GM12878 (cell line): ENCODE measurements at regions not wholly inside any gene's neighbourhood (a gene's known extent, or its start where the extent isn't known, plus 50 kb on each side); places are given as distances from the start of the nearest gene placed in this dataset.

Experiments used
- ATAC-seq: fragments of 200-7000 bp; cut with Tn5 transposase; 3 replicates; pipeline ENCODE4 v1.9.1; 2020; ENCODE audit warnings: mild to moderate bottlenecking, moderate library complexity
- BruUV-seq: library from RNA; stranded (reverse); fragments of 400-500 nt; replicated peaks from 2 replicates; lab custom pipeline; 2021; lab: Mats Ljungman, UMichigan
- CTCF ChIA-PET: fragments of 300-600 bp; sonication (Branson Sonifier 250); formaldehyde crosslinking; extraction: SDS; loops from one replicate; lab custom pipeline; 2021; ENCODE audit warnings: inconsistent platforms; lab: Yijun Ruan, JAX
- POLR2A ChIA-PET: fragments of 350-600 bp; formaldehyde crosslinking; extraction: SDS; loops from one replicate; lab custom pipeline; 2021; ENCODE audit warnings: inconsistent platforms; lab: Charles Lee
- RAD21 ChIA-PET: fragments of 300-600 bp; sonication (Branson Sonifier 250); formaldehyde crosslinking; loops from one replicate; lab custom pipeline; 2023; ENCODE audit warnings: antibody characterized with exemption; ENCODE audit not compliant: unreplicated experiment; lab: Charles Lee
- SMC1A ChIA-PET: fragments of 300-600 bp; sonication (Branson Sonifier 250); formaldehyde crosslinking; loops from one replicate; lab custom pipeline; 2023; ENCODE audit not compliant: unreplicated experiment, uncharacterized antibody; lab: Charles Lee
- DNase-seq: peaks from one replicate; pipeline ENCODE4 v3.0.0-alpha.2; 2011; ENCODE audit warnings: low read depth, low spot score
- FAIRE-seq: peaks from 3 replicates; lab custom pipeline; 2011; peaks lifted over from hg19 to GRCh38; lab: Jason Lieb, UNC
- H2AFZ ChIP-seq: 2 replicates; pipeline ENCODE4 v1.6.0; 2011; ENCODE audit warnings: low read depth, low read length, control low read depth; ENCODE audit not compliant: control insufficient read depth
- H3K27ac ChIP-seq: 2 replicates; pipeline ENCODE4 v1.5.1; 2011; ENCODE audit warnings: control low read depth; ENCODE audit not compliant: control insufficient read depth, insufficient read depth
- H3K27me3 ChIP-seq, 2 experiments: replicated peaks in 1 of 2; 2 replicates each; pipeline versions ENCODE4 v1.6.0 to v1.6.1; 2011; ENCODE audit warnings: low read length in 1 of 2; ENCODE audit not compliant: control insufficient read depth in 2 of 2, insufficient read depth in 2 of 2
- H3K36me3 ChIP-seq, 2 experiments: 2 replicates each; pipeline ENCODE4 v1.5.1; 2011; ENCODE audit warnings: low read length in 1 of 2; ENCODE audit not compliant: control insufficient read depth in 2 of 2, insufficient read depth in 2 of 2
- H3K4me1 ChIP-seq: 2 replicates; pipeline ENCODE4 v1.6.1; 2011; ENCODE audit warnings: mild to moderate bottlenecking, low read length, moderate library complexity, mixed read lengths; ENCODE audit not compliant: control insufficient read depth, insufficient read depth
- H3K4me2 ChIP-seq: 2 replicates; pipeline ENCODE4 v1.6.0; 2011; ENCODE audit warnings: control low read depth; ENCODE audit not compliant: control insufficient read depth, insufficient read depth
- H3K4me3 ChIP-seq: fragments of 200-600 bp; sonication (generic); 2 replicates; pipeline ENCODE4 v1.5.1; 2016
- H3K79me2 ChIP-seq: 2 replicates; pipeline ENCODE4 v1.6.0; 2011; ENCODE audit warnings: low read length; ENCODE audit not compliant: control insufficient read depth, insufficient read depth
- H3K9ac ChIP-seq: 2 replicates; pipeline ENCODE4 v1.8.0; 2011; ENCODE audit warnings: low read length, control low read depth, mixed read lengths; ENCODE audit not compliant: control insufficient read depth, insufficient read depth
- H3K9me3 ChIP-seq: replicated peaks from 3 replicates; pipeline ENCODE4 v1.5.1; 2011; ENCODE audit warnings: mild to moderate bottlenecking, low read length; ENCODE audit not compliant: control insufficient read depth, insufficient read depth
- H4K20me1 ChIP-seq: 2 replicates; pipeline ENCODE4 v1.6.0; 2011; ENCODE audit not compliant: control insufficient read depth, insufficient read depth
- CBX5 ChIP-seq: sonication (generic); IDR thresholded peaks from 2 replicates; pipeline ENCODE4 v1.6.1; 2016; ENCODE audit warnings: low read depth, moderate library complexity, mild to moderate bottlenecking, inconsistent platforms
- HDGF ChIP-seq: fragments of 450-650 bp; IDR thresholded peaks from 2 replicates; pipeline ENCODE4 v1.6.1; 2016; ENCODE audit warnings: antibody characterized with exemption
- POLR2AphosphoS2 ChIP-seq: IDR thresholded peaks from 2 replicates; pipeline ENCODE4 v1.6.1; 2011; ENCODE audit warnings: low read depth, mild to moderate bottlenecking, low read length, improper control_type of control experiment, moderate library complexity
- SUZ12 ChIP-seq: fragments of 200-600 bp; sonication (generic); IDR thresholded peaks from one replicate; pipeline ENCODE4 v1.6.1; 2018; ENCODE audit warnings: antibody characterized with exemption, mild to moderate bottlenecking; ENCODE audit not compliant: unreplicated experiment
- ZNF274 ChIP-seq: IDR thresholded peaks from one replicate; pipeline ENCODE4 v1.8.0; 2011; ENCODE audit not compliant: insufficient read length, insufficient read depth
- WGBS: methylation state at CpG from one replicate; pipeline ENCODE4 v1.1.6; 2016; ENCODE audit warnings: low lambda C conversion rate; ENCODE audit not compliant: insufficient replicate concordance, insufficient coverage; ENCODE audit errors: missing lambda C conversion rate; 5-methylcytosine and 5-hydroxymethylcytosine counted together
- in situ Hi-C: fragments of 300-500 bp; cut with MboI; formaldehyde crosslinking; loops from 9 replicates; pipeline ENCODE4 v1.14.3; 2018; ENCODE audit warnings: mixed read lengths
- intact Hi-C: fragments of 100-400 bp; cut with micrococcal nuclease; formaldehyde crosslinking; loops from one replicate; pipeline ENCODE4 v1.14.2; 2022; ENCODE audit not compliant: unreplicated experiment
- TF ChIP-seq, protein P1 (sequence below): fragments of 450-650 bp; formaldehyde crosslinking; IDR thresholded peaks from 2 replicates; pipeline ENCODE4 v1.5.0; 2022; ENCODE audit warnings: mild to moderate bottlenecking, missing genetic modification characterization
- TF ChIP-seq, protein P2 (sequence below): fragments of 450-650 bp; conservative IDR thresholded peaks from 2 replicates; pipeline ENCODE4 v1.6.1; 2017; ENCODE audit warnings: mild to moderate bottlenecking, moderate library complexity
- TF ChIP-seq, protein P3 (sequence below): fragments of 450-650 bp; IDR thresholded peaks from 2 replicates; pipeline ENCODE4 v1.6.1; 2017; ENCODE audit warnings: mild to moderate bottlenecking, moderate library complexity
- TF ChIP-seq, protein P4 (sequence below): fragments of 450-650 bp; formaldehyde crosslinking; IDR thresholded peaks from 2 replicates; pipeline ENCODE4 v1.4.0; 2020; ENCODE audit warnings: mild to moderate bottlenecking, moderate library complexity
- TF ChIP-seq, protein P5 (sequence below): IDR thresholded peaks from 2 replicates; pipeline ENCODE4 v1.6.1; 2012; ENCODE audit warnings: low read depth, low read length, improper control_type of control experiment

DNA sequence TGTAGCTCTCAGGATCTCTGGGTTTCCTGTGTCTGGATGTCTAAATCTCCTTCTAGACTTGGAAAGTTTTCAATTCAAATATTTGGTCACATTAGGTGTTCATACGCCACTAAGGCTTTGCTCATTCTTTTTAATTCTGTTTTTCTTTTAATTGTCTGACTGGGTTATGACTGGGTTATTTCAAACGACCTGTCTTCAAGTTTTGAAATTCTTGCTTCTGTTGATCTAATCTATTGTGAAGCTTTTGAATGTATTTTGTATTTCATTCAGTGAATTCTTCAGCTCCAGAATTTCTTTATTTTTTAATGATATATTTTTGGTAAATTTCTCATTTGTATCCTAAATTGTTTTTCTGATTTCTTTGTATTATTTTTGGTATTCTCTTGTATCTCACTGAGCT, 81.0 kb upstream of the PCDH10 start:
- in situ Hi-C loops = no loop called here
- POLR2A ChIA-PET = no interaction called here
- FAIRE-seq = no peak
- TF ChIP-seq SUZ12 (no peak), ZNF274 (no peak), POLR2AphosphoS2 (no peak), HDGF (no peak), CBX5 (no peak)
- TF ChIP-seq, protein P1, sequence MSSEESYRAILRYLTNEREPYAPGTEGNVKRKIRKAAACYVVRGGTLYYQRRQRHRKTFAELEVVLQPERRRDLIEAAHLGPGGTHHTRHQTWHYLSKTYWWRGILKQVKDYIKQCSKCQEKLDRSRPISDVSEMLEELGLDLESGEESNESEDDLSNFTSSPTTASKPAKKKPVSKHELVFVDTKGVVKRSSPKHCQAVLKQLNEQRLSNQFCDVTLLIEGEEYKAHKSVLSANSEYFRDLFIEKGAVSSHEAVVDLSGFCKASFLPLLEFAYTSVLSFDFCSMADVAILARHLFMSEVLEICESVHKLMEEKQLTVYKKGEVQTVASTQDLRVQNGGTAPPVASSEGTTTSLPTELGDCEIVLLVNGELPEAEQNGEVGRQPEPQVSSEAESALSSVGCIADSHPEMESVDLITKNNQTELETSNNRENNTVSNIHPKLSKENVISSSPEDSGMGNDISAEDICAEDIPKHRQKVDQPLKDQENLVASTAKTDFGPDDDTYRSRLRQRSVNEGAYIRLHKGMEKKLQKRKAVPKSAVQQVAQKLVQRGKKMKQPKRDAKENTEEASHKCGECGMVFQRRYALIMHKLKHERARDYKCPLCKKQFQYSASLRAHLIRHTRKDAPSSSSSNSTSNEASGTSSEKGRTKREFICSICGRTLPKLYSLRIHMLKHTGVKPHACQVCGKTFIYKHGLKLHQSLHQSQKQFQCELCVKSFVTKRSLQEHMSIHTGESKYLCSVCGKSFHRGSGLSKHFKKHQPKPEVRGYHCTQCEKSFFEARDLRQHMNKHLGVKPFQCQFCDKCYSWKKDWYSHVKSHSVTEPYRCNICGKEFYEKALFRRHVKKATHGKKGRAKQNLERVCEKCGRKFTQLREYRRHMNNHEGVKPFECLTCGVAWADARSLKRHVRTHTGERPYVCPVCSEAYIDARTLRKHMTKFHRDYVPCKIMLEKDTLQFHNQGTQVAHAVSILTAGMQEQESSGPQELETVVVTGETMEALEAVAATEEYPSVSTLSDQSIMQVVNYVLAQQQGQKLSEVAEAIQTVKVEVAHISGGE (CRISPR knock-in tag) = no peak
- TF ChIP-seq, protein P2, sequence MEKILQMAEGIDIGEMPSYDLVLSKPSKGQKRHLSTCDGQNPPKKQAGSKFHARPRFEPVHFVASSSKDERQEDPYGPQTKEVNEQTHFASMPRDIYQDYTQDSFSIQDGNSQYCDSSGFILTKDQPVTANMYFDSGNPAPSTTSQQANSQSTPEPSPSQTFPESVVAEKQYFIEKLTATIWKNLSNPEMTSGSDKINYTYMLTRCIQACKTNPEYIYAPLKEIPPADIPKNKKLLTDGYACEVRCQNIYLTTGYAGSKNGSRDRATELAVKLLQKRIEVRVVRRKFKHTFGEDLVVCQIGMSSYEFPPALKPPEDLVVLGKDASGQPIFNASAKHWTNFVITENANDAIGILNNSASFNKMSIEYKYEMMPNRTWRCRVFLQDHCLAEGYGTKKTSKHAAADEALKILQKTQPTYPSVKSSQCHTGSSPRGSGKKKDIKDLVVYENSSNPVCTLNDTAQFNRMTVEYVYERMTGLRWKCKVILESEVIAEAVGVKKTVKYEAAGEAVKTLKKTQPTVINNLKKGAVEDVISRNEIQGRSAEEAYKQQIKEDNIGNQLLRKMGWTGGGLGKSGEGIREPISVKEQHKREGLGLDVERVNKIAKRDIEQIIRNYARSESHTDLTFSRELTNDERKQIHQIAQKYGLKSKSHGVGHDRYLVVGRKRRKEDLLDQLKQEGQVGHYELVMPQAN = no peak
- TF ChIP-seq, protein P3, sequence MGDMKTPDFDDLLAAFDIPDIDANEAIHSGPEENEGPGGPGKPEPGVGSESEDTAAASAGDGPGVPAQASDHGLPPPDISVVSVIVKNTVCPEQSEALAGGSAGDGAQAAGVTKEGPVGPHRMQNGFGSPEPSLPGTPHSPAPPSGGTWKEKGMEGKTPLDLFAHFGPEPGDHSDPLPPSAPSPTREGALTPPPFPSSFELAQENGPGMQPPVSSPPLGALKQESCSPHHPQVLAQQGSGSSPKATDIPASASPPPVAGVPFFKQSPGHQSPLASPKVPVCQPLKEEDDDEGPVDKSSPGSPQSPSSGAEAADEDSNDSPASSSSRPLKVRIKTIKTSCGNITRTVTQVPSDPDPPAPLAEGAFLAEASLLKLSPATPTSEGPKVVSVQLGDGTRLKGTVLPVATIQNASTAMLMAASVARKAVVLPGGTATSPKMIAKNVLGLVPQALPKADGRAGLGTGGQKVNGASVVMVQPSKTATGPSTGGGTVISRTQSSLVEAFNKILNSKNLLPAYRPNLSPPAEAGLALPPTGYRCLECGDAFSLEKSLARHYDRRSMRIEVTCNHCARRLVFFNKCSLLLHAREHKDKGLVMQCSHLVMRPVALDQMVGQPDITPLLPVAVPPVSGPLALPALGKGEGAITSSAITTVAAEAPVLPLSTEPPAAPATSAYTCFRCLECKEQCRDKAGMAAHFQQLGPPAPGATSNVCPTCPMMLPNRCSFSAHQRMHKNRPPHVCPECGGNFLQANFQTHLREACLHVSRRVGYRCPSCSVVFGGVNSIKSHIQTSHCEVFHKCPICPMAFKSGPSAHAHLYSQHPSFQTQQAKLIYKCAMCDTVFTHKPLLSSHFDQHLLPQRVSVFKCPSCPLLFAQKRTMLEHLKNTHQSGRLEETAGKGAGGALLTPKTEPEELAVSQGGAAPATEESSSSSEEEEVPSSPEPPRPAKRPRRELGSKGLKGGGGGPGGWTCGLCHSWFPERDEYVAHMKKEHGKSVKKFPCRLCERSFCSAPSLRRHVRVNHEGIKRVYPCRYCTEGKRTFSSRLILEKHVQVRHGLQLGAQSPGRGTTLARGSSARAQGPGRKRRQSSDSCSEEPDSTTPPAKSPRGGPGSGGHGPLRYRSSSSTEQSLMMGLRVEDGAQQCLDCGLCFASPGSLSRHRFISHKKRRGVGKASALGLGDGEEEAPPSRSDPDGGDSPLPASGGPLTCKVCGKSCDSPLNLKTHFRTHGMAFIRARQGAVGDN = no peak
- TF ChIP-seq, protein P4, sequence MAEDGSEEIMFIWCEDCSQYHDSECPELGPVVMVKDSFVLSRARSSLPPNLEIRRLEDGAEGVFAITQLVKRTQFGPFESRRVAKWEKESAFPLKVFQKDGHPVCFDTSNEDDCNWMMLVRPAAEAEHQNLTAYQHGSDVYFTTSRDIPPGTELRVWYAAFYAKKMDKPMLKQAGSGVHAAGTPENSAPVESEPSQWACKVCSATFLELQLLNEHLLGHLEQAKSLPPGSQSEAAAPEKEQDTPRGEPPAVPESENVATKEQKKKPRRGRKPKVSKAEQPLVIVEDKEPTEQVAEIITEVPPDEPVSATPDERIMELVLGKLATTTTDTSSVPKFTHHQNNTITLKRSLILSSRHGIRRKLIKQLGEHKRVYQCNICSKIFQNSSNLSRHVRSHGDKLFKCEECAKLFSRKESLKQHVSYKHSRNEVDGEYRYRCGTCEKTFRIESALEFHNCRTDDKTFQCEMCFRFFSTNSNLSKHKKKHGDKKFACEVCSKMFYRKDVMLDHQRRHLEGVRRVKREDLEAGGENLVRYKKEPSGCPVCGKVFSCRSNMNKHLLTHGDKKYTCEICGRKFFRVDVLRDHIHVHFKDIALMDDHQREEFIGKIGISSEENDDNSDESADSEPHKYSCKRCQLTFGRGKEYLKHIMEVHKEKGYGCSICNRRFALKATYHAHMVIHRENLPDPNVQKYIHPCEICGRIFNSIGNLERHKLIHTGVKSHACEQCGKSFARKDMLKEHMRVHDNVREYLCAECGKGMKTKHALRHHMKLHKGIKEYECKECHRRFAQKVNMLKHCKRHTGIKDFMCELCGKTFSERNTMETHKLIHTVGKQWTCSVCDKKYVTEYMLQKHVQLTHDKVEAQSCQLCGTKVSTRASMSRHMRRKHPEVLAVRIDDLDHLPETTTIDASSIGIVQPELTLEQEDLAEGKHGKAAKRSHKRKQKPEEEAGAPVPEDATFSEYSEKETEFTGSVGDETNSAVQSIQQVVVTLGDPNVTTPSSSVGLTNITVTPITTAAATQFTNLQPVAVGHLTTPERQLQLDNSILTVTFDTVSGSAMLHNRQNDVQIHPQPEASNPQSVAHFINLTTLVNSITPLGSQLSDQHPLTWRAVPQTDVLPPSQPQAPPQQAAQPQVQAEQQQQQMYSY (CRISPR knock-in tag) = no peak
- TF ChIP-seq, protein P5, sequence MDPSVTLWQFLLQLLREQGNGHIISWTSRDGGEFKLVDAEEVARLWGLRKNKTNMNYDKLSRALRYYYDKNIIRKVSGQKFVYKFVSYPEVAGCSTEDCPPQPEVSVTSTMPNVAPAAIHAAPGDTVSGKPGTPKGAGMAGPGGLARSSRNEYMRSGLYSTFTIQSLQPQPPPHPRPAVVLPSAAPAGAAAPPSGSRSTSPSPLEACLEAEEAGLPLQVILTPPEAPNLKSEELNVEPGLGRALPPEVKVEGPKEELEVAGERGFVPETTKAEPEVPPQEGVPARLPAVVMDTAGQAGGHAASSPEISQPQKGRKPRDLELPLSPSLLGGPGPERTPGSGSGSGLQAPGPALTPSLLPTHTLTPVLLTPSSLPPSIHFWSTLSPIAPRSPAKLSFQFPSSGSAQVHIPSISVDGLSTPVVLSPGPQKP = no peak

More for the DNA sequence above, 81.0 kb upstream of the PCDH10 start:
- Histone ChIP-seq H3K4me1 (no peaks in the 10 kb centered on the region), H3K4me2 (no peak overlapping the region), H3K27ac (no peak overlapping the region), H3K79me2 (no peaks in the 10 kb centered on the region), H2AFZ (no peak overlapping the region), H3K4me3 (no peak overlapping the region), H4K20me1 (no peaks in the 10 kb centered on the region), H3K9me3 (no peaks in the 10 kb centered on the region; the same call in 2 of the 3 replicates), H3K36me3 (no peaks in the 10 kb centered on the region), H3K27me3 (no peaks in the 10 kb centered on the region), H3K9ac (no peak overlapping the region)
- SMC1A ChIA-PET = no interaction called here
- WGBS = 2% methylated on average over 2 of the region's 2 CpGs
- BruUV-seq = no TSS peak
- no peak for ATAC-seq
- RAD21 ChIA-PET = no interaction called here
- no peak for DNase-seq
- CTCF ChIA-PET = no interaction called here
- intact Hi-C loops = no loop called here
